Stimulated activated memory B cell treated with anti-CD40 and anti-IgM and Interleukin-4, amounts not matched to agents 10 μg/mL and 1 μg/mL and 100 μg/mL, for 72 hours (primary cell): ENCODE measurements at regions not wholly inside any gene's neighbourhood (a gene's known extent, or its start where the extent isn't known, plus 50 kb on each side); places are given as distances from the start of the nearest gene placed in this dataset.

ENCODE experiments used
- ATAC-seq: fragments of 150-1000 bp; cut with Tn5 transposase; 2 replicates; pipeline ENCODE4 v1.10.0; 2021
- H3K27ac Mint-ChIP-seq: one replicate; pipeline ENCODE4 v1.8.0; 2022; ENCODE audit warnings: mild to moderate bottlenecking, mixed read lengths
- H3K27me3 Mint-ChIP-seq: one replicate; pipeline ENCODE4 v1.8.0; 2022; ENCODE audit warnings: mixed read lengths
- H3K36me3 Mint-ChIP-seq: one replicate; pipeline ENCODE4 v1.8.0; 2022; ENCODE audit warnings: mixed read lengths
- H3K4me1 Mint-ChIP-seq: one replicate; pipeline ENCODE4 v1.8.0; 2022; ENCODE audit warnings: mixed read lengths
- H3K4me3 Mint-ChIP-seq: one replicate; pipeline ENCODE4 v1.8.0; 2022; ENCODE audit warnings: mild to moderate bottlenecking, moderate library complexity, mixed read lengths
- H3K9me3 Mint-ChIP-seq: one replicate; pipeline ENCODE4 v1.8.0; 2022; ENCODE audit warnings: mixed read lengths

DNA sequence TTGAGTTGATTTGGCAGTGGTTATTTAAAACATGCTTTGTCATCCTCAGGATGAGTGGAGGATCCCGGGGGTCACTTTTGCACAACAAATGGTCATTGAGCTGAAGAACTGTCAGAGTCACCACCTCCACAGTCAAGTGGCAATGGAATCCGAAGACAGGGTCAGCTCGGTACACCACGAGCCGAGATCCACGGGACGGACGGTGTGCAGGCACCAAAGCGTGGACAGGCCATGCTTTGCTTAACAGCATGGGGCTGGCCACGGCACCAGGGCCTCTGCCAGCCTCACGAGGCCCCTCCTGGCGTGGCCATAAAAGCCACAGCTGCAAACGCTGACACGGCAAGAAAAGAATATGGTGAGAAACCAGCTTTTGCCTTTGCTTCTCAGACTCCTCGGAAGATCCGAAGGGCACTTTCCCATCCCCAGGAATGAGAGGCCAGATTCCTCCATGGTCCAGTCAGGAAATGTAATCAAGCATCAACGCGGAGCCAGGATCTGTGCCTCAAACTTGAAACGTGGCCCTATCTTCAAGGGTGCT lies 152.2 kb upstream of the DIO3 start:
- Mint-ChIP-seq H3K36me3 (no peaks in the 10 kb centered on the region), H3K27ac (no peak overlapping the region), H3K4me3 (no peak overlapping the region), H3K4me1 (no peaks in the 10 kb centered on the region), H3K27me3 (peaks cover 13% of the 10 kb centered on the region), H3K9me3 (no peaks in the 10 kb centered on the region)
- no peak for ATAC-seq

DNA sequence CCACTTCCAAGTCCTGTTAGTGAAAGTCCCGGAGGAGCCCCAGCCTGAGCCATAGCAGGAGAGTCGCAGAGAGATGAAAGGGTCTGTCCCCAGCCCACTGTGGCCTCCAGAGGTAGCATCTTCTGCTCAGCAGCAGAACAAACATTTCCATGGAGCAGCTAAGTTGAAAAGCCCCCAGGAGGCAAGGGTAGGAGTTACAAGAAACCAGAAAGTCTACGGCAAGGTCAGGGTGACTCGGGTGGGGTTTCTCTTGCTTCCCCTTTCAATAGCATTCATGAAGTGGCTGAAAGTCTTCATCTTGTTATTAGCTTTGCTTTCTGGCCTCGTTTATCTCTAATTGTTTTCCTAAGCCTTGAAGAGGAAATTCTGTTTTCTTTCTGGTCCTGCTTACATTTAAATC lies 151.2 kb upstream of the DIO3 start:
- H3K27ac Mint-ChIP-seq: no peak overlapping the region
- no peaks in the 10 kb centered on the region for H3K4me1 Mint-ChIP-seq
- H3K36me3 Mint-ChIP-seq: no peaks in the 10 kb centered on the region
- no peak for ATAC-seq
- peaks cover 13% of the 10 kb centered on the region for H3K27me3 Mint-ChIP-seq
- no peak overlapping the region for H3K4me3 Mint-ChIP-seq
- no peaks in the 10 kb centered on the region for H3K9me3 Mint-ChIP-seq

DNA sequence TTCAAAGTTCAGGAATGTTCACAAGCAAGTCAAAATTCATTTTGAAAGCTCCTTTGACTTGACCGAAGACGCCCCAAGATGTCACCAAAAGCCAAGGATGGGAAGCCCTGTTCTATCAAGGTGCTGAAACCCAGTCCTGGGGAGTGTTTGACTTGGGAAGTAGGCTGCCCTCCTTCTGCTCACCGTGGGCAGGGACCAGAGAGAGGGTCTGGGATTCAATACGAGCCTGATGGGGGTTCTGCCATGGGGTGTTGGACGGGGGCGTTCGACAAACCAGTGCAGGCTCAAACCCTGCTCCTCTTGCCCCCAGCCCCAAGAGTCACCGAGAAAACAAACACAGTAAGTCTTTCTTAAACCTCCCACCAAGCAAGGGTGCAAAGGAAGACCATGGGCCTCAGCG lies 150.1 kb upstream of the DIO3 start:
- no peak for ATAC-seq
- H3K9me3 Mint-ChIP-seq: no peaks in the 10 kb centered on the region
- H3K4me1 Mint-ChIP-seq: no peaks in the 10 kb centered on the region
- H3K27ac Mint-ChIP-seq: no peak overlapping the region
- peaks cover 14% of the 10 kb centered on the region for H3K27me3 Mint-ChIP-seq
- H3K4me3 Mint-ChIP-seq: no peak overlapping the region
- H3K36me3 Mint-ChIP-seq: no peaks in the 10 kb centered on the region

DNA sequence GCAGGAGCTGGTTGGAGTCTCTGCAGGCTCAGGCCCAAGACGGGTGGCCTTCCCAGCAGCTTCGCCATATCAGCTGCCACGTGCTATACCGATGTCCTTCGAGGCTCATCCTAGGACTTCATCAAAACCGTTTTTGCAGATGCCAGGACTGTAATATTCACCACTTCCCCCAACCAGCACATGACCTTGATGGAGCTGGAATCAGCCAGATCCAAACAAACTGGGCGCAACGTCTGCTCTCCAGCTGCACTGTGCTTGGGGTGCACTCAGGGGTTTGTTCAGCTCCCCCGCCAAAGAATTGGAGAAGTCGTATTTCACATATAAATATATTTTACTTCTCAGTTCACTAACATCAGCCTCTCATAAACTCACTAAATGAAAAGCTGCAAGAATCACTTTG lies 149.5 kb upstream of the DIO3 start:
- H3K27me3 Mint-ChIP-seq: peaks cover 20% of the 10 kb centered on the region
- no peaks in the 10 kb centered on the region for H3K36me3 Mint-ChIP-seq
- ATAC-seq: no peak
- H3K4me3 Mint-ChIP-seq: no peak overlapping the region
- no peak overlapping the region for H3K27ac Mint-ChIP-seq
- H3K4me1 Mint-ChIP-seq: no peaks in the 10 kb centered on the region
- no peaks in the 10 kb centered on the region for H3K9me3 Mint-ChIP-seq

DNA sequence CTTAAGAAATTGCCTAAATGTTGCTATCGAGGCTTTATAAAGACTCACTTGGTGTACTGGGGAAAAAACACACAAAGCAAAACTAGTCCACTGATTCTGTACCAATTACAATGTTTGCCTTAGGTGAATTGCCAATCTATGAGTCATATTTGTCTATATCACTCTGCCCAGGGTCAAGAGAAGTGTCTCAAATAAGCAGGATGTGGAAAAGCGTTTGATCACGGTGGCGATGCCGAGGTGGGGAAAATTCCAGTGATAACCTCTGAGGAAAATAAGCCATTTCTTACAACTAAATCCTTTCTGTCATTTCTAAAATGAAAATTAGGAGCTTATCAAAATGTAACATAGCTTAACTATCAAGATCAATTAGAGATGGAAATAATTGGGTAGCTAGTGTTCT lies 148.6 kb upstream of the DIO3 start:
- Mint-ChIP-seq H3K4me3 (no peak overlapping the region), H3K36me3 (no peaks in the 10 kb centered on the region), H3K4me1 (no peaks in the 10 kb centered on the region), H3K27ac (no peak overlapping the region), H3K9me3 (no peaks in the 10 kb centered on the region), H3K27me3 (peaks cover 17% of the 10 kb centered on the region)
- no peak for ATAC-seq

DNA sequence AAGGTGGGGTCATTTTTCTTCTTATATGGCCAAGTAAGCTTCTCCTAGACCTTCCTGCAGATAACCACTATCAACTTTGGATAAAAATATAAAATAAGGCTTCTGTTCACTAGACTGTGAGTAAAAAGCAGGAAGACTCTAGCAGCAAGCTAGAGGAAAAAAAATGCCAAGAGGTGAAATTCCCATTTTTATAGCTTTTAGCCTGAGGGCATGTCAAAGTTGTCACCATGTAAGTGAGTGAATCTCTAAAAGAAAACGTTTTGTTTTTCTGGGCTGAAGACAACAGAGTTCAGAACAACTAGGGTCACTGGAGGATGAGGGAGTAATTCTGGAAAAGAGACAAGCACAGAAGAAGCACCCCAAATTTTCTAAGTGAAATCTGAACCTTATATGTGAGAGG lies 143.9 kb upstream of the DIO3 start:
- Mint-ChIP-seq H3K27ac (no peak overlapping the region), H3K36me3 (no peaks in the 10 kb centered on the region), H3K9me3 (no peaks in the 10 kb centered on the region), H3K27me3 (peaks cover 28% of the 10 kb centered on the region), H3K4me3 (no peak overlapping the region), H3K4me1 (no peaks in the 10 kb centered on the region)
- no peak for ATAC-seq

DNA sequence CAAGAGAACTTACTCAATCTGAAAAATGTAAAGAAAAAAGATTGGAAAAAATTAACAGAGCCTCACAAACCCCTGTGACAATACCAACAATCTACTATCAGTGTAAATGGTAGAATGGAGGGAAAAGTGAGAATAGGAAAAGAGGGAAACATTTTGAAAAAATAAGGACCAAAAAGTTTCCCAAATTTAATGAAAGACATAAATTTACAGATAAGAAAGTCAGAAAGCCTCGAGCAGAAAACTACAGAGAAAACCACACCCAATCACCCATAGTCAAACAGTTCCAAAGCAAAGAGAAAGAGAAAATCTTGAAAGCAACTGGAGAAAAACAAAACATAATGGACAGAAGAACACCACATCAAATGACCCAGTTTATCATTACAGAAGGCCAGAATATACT lies 142.7 kb upstream of the DIO3 start:
- ATAC-seq: no peak
- H3K4me1 Mint-ChIP-seq: no peaks in the 10 kb centered on the region

DNA sequence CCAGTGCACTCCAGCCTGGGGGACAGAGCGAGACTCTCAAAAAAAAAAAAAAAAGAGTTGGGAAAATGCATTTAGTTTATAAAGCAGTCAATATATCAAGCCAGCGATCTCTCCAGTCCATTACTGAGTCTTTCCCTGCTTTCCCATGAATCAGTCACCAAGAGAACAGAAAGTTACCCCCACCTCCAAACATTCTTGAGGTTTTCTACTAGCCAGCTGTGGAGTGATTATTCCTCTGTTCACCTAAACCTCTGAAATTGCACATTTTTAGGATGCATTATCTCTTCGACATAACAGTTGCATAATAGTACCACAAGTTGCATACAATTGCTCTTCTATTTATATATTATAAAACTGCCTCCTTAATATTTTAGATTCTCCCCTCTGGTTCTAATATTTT lies 134.8 kb upstream of the DIO3 start:
- Mint-ChIP-seq H3K4me3 (no peak overlapping the region), H3K27me3 (no peaks in the 10 kb centered on the region), H3K36me3 (no peaks in the 10 kb centered on the region), H3K9me3 (peaks cover 16% of the 10 kb centered on the region), H3K4me1 (no peaks in the 10 kb centered on the region), H3K27ac (no peak overlapping the region)
- no peak for ATAC-seq

More for the DNA sequence above, 142.7 kb upstream of the DIO3 start:
- H3K27ac Mint-ChIP-seq: no peak overlapping the region
- no peak overlapping the region for H3K4me3 Mint-ChIP-seq
- H3K9me3 Mint-ChIP-seq: no peaks in the 10 kb centered on the region
- peaks cover 28% of the 10 kb centered on the region for H3K27me3 Mint-ChIP-seq
- H3K36me3 Mint-ChIP-seq: no peaks in the 10 kb centered on the region

DNA sequence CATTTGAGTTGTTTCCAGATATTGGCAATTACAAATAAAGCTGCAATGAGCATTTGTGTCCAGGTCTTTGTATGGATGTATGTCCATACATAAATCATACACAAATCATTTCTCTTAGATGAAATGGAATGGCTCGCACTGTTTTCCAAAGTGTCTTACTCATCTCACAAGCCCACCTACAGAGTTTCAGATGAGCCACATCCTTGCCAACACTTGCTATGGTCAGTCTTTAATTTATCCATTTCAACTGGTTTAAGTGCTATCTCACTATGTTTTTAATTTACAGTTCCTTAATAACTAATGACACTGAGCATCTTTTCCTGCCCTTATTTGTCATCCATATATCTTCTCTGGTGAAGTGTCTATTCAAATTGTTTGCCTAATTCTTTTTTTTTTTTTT lies 132.9 kb upstream of the DIO3 start:
- no peak overlapping the region for H3K4me3 Mint-ChIP-seq
- no peaks in the 10 kb centered on the region for H3K36me3 Mint-ChIP-seq
- peaks cover 11% of the 10 kb centered on the region for H3K27me3 Mint-ChIP-seq
- no peak for ATAC-seq
- H3K9me3 Mint-ChIP-seq: peaks cover 16% of the 10 kb centered on the region
- H3K4me1 Mint-ChIP-seq: no peaks in the 10 kb centered on the region
- no peak overlapping the region for H3K27ac Mint-ChIP-seq

DNA sequence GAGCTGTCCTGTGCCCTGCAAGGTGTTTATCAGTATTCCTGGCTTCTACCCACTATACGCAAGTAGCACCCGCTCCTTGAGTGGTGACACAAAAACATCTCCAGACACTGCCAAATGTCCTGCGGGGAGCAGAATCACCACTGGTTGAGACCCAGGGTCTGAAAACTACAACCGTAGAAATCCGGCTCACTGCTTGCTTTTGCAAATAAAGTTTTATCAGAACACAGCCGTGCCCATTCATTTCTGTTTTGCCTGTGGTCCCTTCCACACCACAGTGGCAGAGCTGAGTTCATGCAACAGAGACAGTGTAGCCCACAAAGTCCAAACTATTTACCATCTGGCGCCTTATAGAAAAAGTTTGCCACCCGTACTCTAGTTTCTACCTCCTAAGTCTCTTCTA lies 125.7 kb upstream of the DIO3 start:
- no peaks in the 10 kb centered on the region for H3K4me1 Mint-ChIP-seq
- peaks cover 20% of the 10 kb centered on the region for H3K27me3 Mint-ChIP-seq
- no peaks in the 10 kb centered on the region for H3K9me3 Mint-ChIP-seq
- no peak overlapping the region for H3K4me3 Mint-ChIP-seq
- no peaks in the 10 kb centered on the region for H3K36me3 Mint-ChIP-seq
- no peak for ATAC-seq
- no peak overlapping the region for H3K27ac Mint-ChIP-seq

DNA sequence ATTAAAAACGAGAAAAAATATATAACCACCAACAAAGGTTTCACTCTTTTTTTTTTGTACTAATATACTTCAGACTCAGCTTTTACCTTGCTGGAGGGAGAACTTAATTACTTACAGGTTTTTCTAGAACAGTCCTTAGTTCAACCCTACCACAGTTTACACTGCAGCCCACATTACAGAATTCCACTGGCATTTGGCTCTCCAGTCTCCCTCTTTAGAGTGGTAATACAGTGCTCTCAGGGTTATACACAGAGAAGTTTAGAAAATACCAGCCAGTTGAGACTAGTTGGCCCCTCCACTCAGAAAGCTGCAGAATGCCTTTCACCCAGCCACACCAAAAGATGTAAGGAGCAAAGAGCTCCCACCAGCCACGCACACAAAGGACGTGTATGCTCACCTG lies 122.3 kb upstream of the DIO3 start:
- Mint-ChIP-seq H3K27ac (no peak overlapping the region), H3K9me3 (no peaks in the 10 kb centered on the region), H3K4me1 (no peaks in the 10 kb centered on the region), H3K36me3 (no peaks in the 10 kb centered on the region), H3K4me3 (no peak overlapping the region), H3K27me3 (peaks cover 28% of the 10 kb centered on the region)
- no peak for ATAC-seq

DNA sequence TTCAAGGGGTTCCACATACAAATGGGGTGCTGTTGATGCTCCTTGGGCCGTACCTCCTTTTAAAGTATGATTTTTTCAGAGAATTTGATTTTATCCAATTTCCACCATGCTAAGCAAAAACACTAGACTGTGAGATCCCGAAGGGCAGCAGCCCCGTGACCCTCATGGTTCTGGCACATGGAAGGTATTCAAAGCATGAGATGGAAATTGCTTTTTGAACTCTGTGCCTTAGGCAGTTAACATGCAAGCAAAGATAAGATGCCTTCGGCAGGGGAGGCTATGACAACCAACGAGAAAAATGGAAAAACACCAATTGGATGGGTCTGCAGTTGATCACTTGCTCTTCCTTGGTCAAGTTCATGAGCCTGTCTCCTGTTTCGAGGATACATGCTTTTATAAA lies 120.8 kb upstream of the DIO3 start:
- Mint-ChIP-seq H3K4me3 (no peak overlapping the region), H3K27me3 (peaks cover 37% of the 10 kb centered on the region), H3K9me3 (peaks cover 3% of the 10 kb centered on the region), H3K4me1 (no peaks in the 10 kb centered on the region), H3K36me3 (no peaks in the 10 kb centered on the region), H3K27ac (no peak overlapping the region)
- ATAC-seq: no peak

DNA sequence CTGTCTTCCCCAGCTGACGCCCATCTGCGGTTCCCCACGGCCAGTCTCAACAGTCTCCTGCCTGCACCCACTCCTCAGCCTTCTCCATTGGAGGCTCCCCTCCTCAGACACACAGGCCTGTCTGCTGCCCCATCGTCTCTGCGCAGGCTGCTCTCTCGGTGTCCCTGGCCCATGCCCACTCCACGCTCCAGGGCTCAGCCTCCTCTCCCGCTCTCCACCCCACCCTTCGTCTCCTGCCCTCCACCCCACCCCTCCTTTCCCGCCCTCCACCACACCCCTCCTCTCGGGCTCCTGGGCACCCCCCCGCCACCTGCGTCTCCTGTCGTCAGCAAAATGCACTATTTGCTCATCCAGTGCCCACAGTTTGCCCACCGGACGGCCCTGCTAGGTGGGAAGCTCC lies 119.6 kb upstream of the DIO3 start:
- no peak overlapping the region for H3K27ac Mint-ChIP-seq

DNA sequence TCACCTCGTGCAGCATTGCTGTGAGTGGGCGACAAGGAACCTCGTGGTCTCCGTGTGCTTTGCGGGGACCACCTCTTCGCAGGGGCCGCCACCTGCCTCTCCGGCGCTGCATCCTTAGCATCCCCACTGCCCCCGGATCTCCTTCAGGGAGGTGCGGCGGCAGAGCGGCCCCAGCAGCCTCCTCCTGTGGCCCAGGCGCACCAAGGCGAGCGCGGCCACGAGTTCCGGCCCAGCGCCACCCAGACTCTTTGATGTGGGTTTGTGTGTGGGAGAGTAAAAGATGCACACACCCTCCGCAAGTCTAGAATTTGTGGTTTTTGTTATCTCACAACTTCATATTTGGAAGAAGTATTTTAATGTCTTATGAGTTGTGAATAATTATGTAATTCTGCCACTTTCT lies 118.8 kb upstream of the DIO3 start:
- H3K9me3 Mint-ChIP-seq: peaks cover 3% of the 10 kb centered on the region
- no peaks in the 10 kb centered on the region for H3K4me1 Mint-ChIP-seq
- H3K4me3 Mint-ChIP-seq: no peak overlapping the region
- H3K27me3 Mint-ChIP-seq: peaks cover 29% of the 10 kb centered on the region
- no peaks in the 10 kb centered on the region for H3K36me3 Mint-ChIP-seq
- ATAC-seq: no peak
- H3K27ac Mint-ChIP-seq: no peak overlapping the region

More for the DNA sequence above, 119.6 kb upstream of the DIO3 start:
- no peaks in the 10 kb centered on the region for H3K36me3 Mint-ChIP-seq
- no peak overlapping the region for H3K4me3 Mint-ChIP-seq
- no peaks in the 10 kb centered on the region for H3K4me1 Mint-ChIP-seq
- H3K9me3 Mint-ChIP-seq: peaks cover 3% of the 10 kb centered on the region
- no peak for ATAC-seq
- peaks cover 29% of the 10 kb centered on the region for H3K27me3 Mint-ChIP-seq

DNA sequence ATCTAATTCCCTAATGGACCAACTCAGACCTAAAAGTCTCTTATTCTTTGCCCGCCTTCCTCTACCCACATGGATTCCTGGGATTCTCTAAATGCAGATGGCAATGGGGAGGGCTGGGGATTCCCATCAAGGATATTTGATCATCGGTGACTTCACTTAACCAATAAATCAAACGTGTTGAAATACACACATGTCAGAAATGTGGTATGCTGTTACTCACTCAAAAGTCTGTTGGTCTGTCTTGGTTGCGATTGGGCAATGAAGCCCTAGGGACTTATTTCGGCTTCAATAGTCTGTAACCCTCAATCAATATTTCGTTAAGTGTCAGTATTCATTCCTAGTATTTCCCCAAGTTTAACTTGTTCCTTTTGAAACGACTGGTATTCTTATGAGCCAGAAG lies 117.2 kb upstream of the DIO3 start:
- no peaks in the 10 kb centered on the region for H3K4me1 Mint-ChIP-seq
- no peaks in the 10 kb centered on the region for H3K36me3 Mint-ChIP-seq
- H3K27me3 Mint-ChIP-seq: peaks cover 29% of the 10 kb centered on the region
- H3K4me3 Mint-ChIP-seq: no peak overlapping the region
- no peak for ATAC-seq
- H3K9me3 Mint-ChIP-seq: peaks cover 3% of the 10 kb centered on the region
- no peak overlapping the region for H3K27ac Mint-ChIP-seq

DNA sequence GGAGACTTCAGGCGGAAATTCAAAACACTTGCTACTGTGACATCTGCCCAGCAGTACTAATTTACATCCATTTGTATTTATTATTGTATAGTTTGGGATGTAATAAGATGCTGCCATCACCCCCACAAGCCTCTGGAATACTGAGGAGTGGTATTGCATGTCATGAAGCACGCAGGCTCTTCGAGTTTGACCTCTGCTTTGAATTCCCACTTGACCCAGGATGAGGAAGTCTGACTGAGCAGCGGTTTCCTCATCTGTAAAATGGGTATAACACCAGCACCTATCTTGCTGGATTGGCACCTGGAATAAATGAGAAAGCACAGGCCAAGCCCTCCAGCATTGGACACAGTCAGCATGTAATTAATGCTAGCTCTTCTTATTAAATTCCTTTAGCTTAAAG lies 116.0 kb upstream of the DIO3 start:
- H3K27ac Mint-ChIP-seq: no peak overlapping the region
- peaks cover 3% of the 10 kb centered on the region for H3K9me3 Mint-ChIP-seq
- H3K4me1 Mint-ChIP-seq: no peaks in the 10 kb centered on the region
- no peaks in the 10 kb centered on the region for H3K36me3 Mint-ChIP-seq
- no peak for ATAC-seq
- H3K4me3 Mint-ChIP-seq: no peak overlapping the region
- peaks cover 29% of the 10 kb centered on the region for H3K27me3 Mint-ChIP-seq

DNA sequence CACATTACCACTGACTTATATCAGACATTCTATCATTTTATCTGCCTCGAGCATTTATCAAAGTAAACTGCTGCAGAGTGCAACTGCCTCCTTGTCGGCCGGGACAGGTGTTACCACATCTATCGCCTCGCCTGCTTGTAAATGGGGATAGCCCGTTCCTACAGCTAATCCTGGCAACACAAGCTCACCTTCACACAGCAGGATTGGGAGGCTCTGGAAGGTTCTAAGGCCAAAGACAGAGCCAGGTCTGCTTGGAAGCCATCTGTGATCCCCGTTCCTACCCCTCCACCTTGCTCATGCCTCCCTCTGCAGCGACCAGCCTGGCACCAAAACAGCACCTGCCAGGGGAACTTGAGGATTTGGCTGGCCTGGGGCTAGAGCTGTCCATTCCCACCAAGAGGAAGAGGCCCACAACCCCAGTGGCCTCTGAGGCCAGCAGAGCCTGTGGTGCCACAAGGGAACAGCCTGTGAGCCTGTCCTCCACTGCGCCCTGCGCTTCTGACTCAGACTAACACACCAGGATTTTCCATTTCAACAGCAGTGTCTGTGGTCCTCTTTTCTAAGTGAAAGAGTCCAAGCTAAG lies 114.8 kb upstream of the DIO3 start:
- peaks cover 3% of the 10 kb centered on the region for H3K9me3 Mint-ChIP-seq

More for the DNA sequence above, 114.8 kb upstream of the DIO3 start:
- Mint-ChIP-seq H3K4me1 (no peaks in the 10 kb centered on the region), H3K27ac (no peak overlapping the region), H3K4me3 (no peak overlapping the region), H3K27me3 (peaks cover 23% of the 10 kb centered on the region), H3K36me3 (no peaks in the 10 kb centered on the region)
- ATAC-seq: peak; percentile 12
